Cerebellar nuclear complex (tissue), 1 donor: ENCODE measurements at regions not wholly inside any gene's neighbourhood (a gene's known extent, or its start where the extent isn't known, plus 50 kb on each side); places are given as distances from the start of the nearest gene placed in this dataset.
"Not testable (repeated sequence)": the region's sequence is repeated elsewhere in the genome, so short reads cannot be mapped to it uniquely, and the experiment has no call there.

Experiments used
- DNase-seq, 2 experiments: peaks; one replicate each; lab custom pipeline; 2025; lab: John Stamatoyannopoulos, UW

DNA sequence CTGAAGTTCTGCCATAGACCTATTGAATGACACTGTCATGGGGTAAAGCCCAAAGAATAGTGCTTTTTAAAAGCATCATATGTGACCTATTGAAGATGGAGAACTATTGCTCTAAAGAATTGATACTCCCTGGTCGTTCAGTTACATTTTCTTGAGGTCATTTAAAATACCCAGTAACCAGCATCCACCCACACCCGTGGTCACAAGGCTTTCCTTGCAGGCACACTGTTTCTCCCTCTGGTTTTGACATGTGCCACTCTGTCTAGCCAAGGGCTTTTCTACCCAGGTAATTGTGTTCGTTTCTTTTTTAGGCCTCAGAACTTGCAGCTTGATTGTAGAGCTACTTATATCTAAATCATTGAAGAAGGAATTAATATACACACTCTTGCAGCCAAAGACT lies 68.3 kb upstream of the LYZL2 start:
- DNase-seq, result no peak

DNA sequence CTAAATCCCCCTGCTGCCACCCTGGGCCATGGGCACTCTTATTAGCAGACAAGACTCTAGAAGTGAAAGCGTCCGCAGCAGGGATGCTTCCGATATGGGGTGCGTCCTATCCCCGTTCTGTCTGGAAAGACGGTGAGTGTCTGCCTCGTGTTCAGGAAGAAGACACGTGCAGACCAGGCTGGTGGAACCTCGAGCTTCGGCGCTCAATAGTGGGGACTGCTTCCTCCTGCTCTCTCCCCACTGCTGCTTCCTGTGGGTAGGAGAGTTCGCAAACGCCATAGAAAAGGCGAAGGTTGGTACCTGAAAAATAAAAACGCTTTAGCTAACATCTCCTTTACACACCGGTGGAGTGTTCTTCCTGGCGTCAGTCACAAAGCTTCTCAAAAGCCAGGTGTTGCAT lies 67.7 kb upstream of the LYZL2 start:
- not testable (repeated sequence) for DNase-seq

DNA sequence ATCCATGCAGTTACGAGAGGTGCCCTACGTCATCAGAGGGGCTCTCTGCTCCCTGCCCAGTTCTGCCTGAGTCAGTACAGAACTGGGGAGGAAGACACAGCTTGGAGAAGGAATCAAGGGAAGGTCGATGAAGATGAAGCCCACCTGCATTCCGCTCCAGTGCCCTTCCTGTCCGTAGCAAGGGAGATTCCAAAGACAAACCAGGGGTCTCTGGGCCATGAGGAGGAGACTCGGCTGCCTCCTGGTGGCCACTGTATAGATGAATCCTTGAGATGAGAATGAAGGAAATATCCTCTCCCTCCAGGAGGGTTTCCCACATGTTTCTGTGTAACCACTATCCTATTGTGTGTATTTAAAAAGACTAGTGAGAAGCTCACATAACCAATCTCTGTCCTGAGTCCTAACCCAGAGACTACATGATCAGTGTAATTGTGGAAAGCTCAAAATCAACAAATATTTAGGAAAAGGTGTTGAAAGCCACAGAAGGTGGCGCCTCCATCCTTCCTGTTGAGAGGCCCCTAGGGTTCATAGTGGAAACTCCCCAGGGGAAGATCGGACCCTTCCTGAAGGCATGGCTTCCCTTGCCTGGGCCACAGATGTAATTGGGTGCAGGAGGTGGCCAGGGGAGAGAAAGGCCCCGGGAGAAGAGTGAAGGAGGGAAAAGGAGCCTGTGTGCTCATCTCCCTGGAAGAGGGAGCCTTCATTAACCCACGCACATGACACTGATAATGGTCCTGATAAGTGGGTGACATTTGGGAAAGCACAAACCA lies 67.0 kb upstream of the LYZL2 start:
- not testable (repeated sequence) for DNase-seq

DNA sequence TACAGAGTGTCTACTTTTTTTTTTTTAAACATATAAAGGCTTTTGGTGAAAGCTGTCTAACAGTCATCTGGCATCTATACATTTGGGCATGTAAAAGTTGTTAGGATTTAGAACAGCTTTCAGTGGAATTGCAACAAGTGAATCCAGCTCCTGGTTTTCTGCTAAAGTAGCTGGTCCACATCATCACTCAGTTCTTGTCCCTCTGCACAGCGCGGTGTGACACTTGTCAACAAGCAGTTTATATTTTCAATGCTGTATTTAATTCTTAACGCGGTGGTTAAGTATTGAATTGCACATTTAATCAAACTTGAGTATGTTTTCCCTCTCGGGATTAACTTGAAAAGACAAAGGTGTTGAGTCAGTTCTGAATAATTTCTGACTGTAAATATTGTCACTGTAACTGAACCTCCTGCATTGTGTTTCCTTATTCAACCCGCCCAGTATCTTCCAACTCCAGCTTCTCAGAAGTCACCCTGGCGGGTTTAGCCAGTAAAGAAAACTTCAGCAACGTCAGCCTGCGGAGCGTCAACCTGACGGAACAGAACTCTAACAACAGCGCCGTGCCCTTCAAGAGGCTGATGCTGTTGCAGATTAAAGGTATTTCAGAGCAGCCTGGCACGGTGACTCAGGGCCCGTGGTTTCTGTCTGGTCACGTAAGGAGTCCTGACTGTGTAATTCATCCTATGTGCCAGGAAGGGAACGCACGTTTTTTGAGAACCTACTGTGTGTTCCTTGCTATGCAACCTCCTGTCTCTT lies 66.1 kb upstream of the LYZL2 start:
- DNase-seq, result not testable (repeated sequence)

DNA sequence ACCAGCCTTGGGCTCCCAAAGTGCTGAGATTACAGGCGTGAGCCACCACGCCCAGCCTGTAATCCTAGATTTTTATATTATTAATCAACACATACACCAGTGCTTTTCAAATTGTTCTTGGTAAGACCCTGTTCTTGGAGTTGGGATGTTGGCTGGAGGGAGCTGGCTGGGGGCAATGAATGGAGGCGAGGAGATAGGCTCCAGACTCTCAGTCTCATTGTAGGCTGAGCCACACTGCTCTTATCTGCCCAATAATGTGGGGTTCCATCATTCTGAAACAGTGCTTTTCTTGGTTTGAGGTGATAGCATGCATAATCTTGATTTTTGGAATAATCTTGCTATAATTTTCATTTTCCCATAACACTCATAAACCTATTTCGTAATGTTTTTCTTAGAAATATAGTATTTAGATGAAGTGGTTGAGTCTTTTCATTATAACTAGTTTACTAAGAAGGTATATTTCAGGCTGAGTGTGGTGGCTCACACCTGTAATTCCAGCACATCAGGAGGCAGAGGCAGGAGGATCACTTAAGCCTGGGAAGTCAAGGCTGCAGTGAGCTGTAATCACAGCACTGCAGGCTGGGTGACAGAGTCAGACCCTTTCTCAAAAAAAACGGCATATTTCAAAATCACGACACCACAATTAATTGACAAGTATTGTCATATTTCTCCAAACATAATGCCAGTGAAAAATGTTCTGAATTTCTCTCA lies 65.1 kb upstream of the LYZL2 start:
- DNase-seq, result no peak

DNA sequence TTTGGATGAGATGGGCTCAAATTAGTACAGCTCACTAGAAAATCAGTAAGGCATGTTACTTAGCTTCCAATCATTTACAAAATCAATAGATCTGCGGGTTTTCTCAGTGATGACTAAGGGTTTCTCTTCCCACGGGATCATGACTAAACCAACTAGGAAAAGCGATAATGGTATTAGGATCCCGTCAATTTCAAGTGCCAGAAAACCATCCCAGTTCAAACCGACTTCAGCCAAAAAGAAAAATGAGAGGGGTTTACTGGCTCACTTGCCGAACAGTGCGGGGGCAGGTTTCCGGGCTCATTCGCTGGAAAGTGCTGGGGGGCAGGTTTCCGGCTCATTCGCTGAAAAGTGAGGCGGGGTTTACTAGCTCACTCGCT lies 62.1 kb upstream of the LYZL2 start:
- DNase-seq, result no peak

DNA sequence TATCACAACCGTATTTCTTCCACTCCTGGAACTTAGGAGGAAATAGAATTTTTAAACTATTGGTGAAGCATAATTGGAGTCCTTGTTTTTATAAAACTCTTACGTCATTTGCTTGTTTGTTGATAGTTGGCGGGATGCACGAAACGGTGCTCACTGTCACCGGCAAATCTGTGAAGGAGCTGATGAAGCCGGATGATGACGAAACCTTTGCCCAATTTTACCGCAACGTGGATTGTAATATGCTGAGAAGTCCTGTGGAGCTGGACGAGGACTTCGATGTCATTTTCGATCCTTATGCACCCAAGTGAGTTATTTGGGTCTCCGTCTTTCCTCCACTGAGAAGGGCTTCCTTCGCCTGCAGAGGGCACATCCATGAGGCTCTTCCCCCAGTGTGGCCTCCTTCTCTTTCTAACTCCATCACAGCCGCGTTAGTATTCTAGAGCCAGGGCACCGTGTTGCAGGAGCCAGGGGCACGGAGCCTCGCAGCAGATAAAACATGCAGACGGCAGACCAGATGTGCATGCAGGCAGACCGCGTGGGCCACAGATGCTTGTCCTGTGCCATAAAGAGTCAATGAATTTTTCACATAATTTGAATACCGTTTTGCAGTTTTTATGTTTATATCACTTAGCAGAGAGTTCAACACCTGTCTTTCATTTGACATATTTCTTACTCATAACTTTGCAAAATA lies 61.5 kb upstream of the LYZL2 start:
- DNase-seq, result not testable (repeated sequence)

DNA sequence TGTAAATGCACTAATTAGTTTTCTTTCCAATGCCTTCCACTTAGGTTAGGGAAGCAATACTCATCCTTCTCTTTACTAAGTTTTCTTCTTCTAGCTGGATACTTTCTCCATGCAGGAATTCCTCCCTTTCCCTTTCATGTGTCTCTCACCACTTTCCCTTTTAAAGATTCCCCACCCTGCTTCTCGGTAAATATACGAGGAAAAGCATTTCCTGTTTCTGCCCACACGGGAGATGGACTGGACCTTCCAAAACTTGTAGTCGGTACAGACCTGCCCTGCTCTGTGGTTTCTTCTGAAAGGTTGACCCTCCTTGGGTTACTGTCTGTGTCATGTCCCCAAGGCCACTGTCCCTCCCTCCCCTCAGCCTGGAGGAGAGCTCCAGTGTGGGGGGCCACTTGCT lies 58.9 kb upstream of the LYZL2 start:
- no peak for DNase-seq

DNA sequence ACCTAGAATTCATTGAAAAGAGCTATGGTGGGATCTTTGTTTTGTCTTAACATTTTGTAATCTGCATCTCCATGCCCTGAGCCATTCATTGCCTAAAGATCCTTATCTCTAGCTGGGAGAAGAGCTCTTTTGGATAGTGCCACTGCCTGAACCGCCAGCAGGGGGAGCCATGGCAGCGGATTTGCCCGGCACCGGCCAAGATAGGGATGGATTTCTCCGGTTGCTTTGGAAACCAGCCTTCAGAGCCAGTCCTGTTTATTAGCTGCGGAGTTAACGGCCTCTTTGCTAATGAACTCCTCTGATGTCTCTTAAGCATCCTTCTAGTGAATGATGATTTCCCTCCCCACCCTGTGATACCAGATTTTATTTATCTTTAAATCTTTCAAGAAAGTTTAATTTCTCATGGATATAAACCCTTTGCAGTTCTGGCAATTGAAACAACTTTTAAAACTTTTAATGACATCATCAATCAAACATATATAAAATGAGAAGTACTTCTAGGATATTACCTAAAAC lies 58.2 kb upstream of the LYZL2 start:
- no peak for DNase-seq

DNA sequence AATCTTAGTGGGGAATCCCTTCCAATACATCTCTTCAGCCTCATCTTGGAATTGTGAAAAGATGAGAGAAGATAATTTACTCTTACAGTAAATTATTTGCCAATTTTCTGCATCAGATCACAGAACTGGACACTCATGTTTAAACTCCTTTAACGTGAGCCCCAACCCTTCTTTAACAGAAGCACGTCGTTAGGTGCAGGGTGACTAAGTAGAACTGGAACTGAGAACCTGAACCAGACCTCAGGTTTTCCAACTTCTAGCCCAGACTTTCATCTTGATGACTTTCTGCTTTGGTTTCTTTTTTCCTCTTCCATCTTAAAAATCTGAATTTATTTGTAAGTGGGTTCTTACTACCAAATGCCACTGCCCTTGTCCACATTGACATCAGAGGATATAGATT lies 57.2 kb upstream of the LYZL2 start:
- no peak for DNase-seq

DNA sequence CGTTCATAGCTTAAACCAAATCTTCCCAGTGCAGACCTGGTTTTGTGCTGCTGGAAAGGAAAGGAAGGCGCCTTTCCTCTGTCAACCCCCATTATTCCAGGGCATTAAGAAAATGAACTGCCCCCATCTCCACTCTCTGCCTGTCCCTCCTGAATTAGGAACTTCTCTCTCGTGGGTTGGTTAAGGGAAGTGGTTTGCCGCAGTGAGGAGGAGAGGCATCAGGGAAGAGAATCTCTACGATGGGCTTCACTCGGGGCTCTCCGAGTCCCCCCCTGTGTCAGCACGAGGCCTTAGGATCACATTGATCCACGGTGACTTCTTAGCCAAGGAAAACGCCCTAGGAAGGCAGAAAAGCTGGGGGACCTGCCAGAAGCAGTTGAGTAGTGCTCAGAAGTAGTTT lies 53.9 kb upstream of the LYZL2 start:
- no peak for DNase-seq

DNA sequence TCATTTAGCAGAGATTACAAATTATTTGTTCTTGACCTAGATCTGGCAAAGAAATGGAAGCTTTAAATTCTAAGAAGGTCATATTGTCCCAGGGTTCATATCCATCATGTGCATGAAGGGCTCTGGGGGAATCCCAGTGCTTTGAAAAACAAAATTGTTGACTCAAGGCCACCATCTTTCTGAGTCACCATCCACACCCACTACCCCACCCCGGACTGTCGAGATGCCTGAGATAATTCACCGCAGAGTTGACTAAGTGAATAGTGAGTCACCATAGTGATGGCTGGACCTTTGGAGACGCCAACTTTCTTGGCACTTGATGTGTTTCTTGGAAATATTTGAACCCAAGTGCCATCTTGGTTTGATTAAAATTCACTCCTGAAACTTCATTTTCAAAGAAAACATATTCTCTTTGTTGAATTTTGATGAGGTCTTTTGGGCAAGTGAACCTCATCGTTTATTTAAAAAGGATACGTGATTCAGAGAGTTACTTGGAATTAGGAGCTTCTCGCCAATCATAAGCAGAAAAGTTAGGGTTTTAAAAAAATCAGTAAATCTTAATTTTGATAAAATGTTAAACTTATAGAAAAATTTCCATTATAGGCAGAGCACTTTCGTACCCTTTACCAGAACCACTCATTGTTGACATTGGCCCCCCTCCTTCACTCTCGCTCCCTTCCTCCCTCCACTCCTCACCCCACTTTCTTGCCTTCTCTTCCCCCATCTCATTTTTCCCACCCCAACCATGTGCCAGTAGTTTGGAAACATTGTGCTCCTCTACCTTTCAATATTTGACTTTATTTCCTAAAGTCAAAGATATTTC lies 53.0 kb upstream of the LYZL2 start:
- not testable (repeated sequence) for DNase-seq

DNA sequence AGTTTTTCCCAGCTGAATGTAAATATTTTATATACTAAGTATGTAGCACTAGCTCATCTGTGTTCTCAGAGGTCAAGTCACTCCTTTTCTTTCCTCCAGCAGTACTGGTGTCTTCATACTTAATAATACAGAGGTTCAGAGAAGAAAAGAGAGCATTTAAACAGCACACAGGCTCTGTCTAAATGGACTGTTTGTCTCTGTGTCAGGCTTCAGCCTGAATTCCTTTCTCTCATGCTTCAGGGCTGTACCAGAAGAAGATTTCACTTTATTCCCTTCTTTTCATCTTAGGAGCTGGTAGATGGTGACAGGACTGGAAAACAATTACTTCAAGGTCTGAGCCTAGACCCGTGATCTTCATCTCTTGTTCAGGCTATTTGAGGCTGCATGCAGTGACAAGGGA lies 51.4 kb upstream of the LYZL2 start:
- no peak for DNase-seq
